K562 (cell line): ENCODE measurements at regions not wholly inside any gene's neighbourhood (a gene's known extent, or its start where the extent isn't known, plus 50 kb on each side); places are given as distances from the start of the nearest gene placed in this dataset.

Experiments
- ATAC-seq: fragments of 200-7000 bp; cut with Tn5 transposase; 3 replicates; pipeline ENCODE4 v1.9.1; 2020; ENCODE audit warnings: moderate library complexity
- BruUV-seq: library from RNA; stranded (reverse); fragments of 400-500 nt; replicated peaks from 2 replicates; lab custom pipeline; 2021; lab: Mats Ljungman, UMichigan
- CTCF ChIA-PET: fragments of 300-600 bp; formaldehyde crosslinking; extraction: SDS; loops from one replicate; lab custom pipeline; 2021; ENCODE audit warnings: low intra/inter-chr PET ratio; lab: Yijun Ruan, JAX
- POLR2A ChIA-PET: fragments of 300-600, 350-650 bp; sonication (Branson Sonifier 250); formaldehyde crosslinking; extraction: SDS; loops from one replicate; lab custom pipeline; 2021; ENCODE audit warnings: antibody characterized with exemption, inconsistent platforms; lab: Yijun Ruan, JAX
- DNase-seq, 4 experiments: peaks; one replicate each; pipeline versions ENCODE4 v3.0.0 to v3.0.0-alpha.2; 2011 to 2018; ENCODE audit warnings: low spot score in 3 of 4, mixed read lengths in 3 of 4; ENCODE audit errors: extremely low read depth in 1 of 4
- FAIRE-seq: peaks from 2 replicates; lab custom pipeline; 2011; peaks lifted over from hg19 to GRCh38; lab: Jason Lieb, UNC
- H2AFZ ChIP-seq: 2 replicates; pipeline ENCODE4 v1.6.0; 2011; ENCODE audit warnings: low read depth, low read length, control low read depth, inconsistent platforms
- H3K27ac ChIP-seq: fragments of 200-600 bp; 3 replicates; pipeline ENCODE4 v1.8.0; 2011; ENCODE audit warnings: low read depth, mild to moderate bottlenecking, control low read depth, inconsistent platforms, low read length, moderate library complexity, mixed read lengths; ENCODE audit errors: extremely low read depth
- H3K27me3 ChIP-seq, 2 experiments: fragments of 300-600 bp in 1 of 2; 2 replicates in 1 of 2; 3 replicates in 1 of 2; pipeline versions ENCODE4 v1.6.0 to v1.8.0; 2011; ENCODE audit warnings: inconsistent platforms in 2 of 2, low read length in 2 of 2, mild to moderate bottlenecking in 1 of 2, mixed read lengths in 1 of 2, moderate library complexity in 1 of 2; ENCODE audit not compliant: control insufficient read depth in 2 of 2, insufficient read depth in 2 of 2
- H3K36me3 ChIP-seq: fragments of 300-600 bp; 3 replicates; pipeline ENCODE4 v1.8.0; 2011; ENCODE audit warnings: mild to moderate bottlenecking, low read length, inconsistent platforms; ENCODE audit not compliant: control insufficient read depth, insufficient read depth
- H3K4me1 ChIP-seq, 2 experiments: fragments of 200-600 bp in 1 of 2; replicated peaks in 1 of 2; 2 replicates in 1 of 2; 3 replicates in 1 of 2; pipeline versions ENCODE4 v1.5.1 to v1.8.0; 2011; ENCODE audit warnings: inconsistent platforms in 2 of 2, low read length in 2 of 2, mild to moderate bottlenecking in 1 of 2, mixed read lengths in 1 of 2, moderate library complexity in 1 of 2; ENCODE audit not compliant: control insufficient read depth in 2 of 2, insufficient read depth in 2 of 2
- H3K4me2 ChIP-seq: 2 replicates; pipeline ENCODE4 v1.6.1; 2011; ENCODE audit warnings: low read length, control low read depth, inconsistent platforms, mixed read lengths; ENCODE audit not compliant: insufficient read depth
- H3K4me3 ChIP-seq: fragments of 200-600 bp; sonication (generic), shearing (Covaris generic); 2 replicates; pipeline ENCODE4 v1.5.1; 2016; ENCODE audit warnings: control low read depth, inconsistent platforms
- H3K79me2 ChIP-seq: fragments of 200-600 bp; 3 replicates; pipeline ENCODE4 v1.8.0; 2011; ENCODE audit warnings: low read length, inconsistent platforms; ENCODE audit not compliant: control insufficient read depth, insufficient read depth
- H3K9ac ChIP-seq, 2 experiments: 2 replicates each; pipeline versions ENCODE4 v1.6.0 to v1.6.1; 2011; ENCODE audit warnings: low read depth in 2 of 2, low read length in 2 of 2, control low read depth in 1 of 2, inconsistent platforms in 1 of 2, mild to moderate bottlenecking in 1 of 2, mixed read lengths in 1 of 2; ENCODE audit not compliant: insufficient read depth in 1 of 2
- H3K9me1 ChIP-seq: one replicate; pipeline ENCODE4 v1.6.0; 2011; ENCODE audit warnings: inconsistent platforms, mild to moderate bottlenecking, low read length, moderate library complexity; ENCODE audit not compliant: control insufficient read depth, insufficient read depth
- H3K9me3 ChIP-seq: replicated peaks from 2 replicates; pipeline ENCODE4 v1.5.1; 2011; ENCODE audit warnings: low read depth, low read length, inconsistent platforms; ENCODE audit not compliant: control insufficient read depth, insufficient read depth
- H4K20me1 ChIP-seq: replicated peaks from 2 replicates; pipeline ENCODE4 v1.6.1; 2011; ENCODE audit warnings: low read length, inconsistent platforms, mixed read lengths; ENCODE audit not compliant: control insufficient read depth, insufficient read depth
- ARNT ChIP-seq, 2 experiments: fragments of 450-650 bp; IDR thresholded peaks; 2 replicates each; pipeline ENCODE4 v1.6.1; 2016; ENCODE audit warnings: mild to moderate bottlenecking in 1 of 2
- CCAR2 ChIP-seq: fragments of 200-400 bp; formaldehyde crosslinking; IDR thresholded peaks from 2 replicates; pipeline ENCODE4 v1.6.1; 2017; ENCODE audit warnings: mild to moderate bottlenecking, low read depth, low read length
- ESRRA ChIP-seq: fragments of 450-650 bp; IDR thresholded peaks from 2 replicates; pipeline ENCODE4 v1.6.1; 2014; ENCODE audit warnings: low read depth, mild to moderate bottlenecking, moderate library complexity, borderline replicate concordance
- GATAD2A ChIP-seq: fragments of 450-650 bp; IDR thresholded peaks from 2 replicates; pipeline ENCODE4 v1.6.1; 2017
- NFATC3 ChIP-seq: fragments of 450-650 bp; IDR thresholded peaks from 2 replicates; pipeline ENCODE4 v1.6.1; 2017; ENCODE audit warnings: mild to moderate bottlenecking
- ZKSCAN8 ChIP-seq: fragments of 200-800 bp; sonication (Bioruptor generic); IDR thresholded peaks from 2 replicates; pipeline ENCODE4 v1.6.1; 2016; ENCODE audit warnings: missing genetic modification characterization, missing compliant biosample characterization
- ZNF780A ChIP-seq: fragments of 250-450 bp; sonication (Bioruptor Pico); IDR thresholded peaks from 2 replicates; pipeline ENCODE4 v1.5.0; 2021; ENCODE audit warnings: mild to moderate bottlenecking
- WGBS: fragments of 100-300 bp; shearing (Covaris generic); methylation state at CpG from one replicate; pipeline ENCODE4 v1.1.6; 2016; ENCODE audit warnings: low coverage, mixed read lengths; ENCODE audit not compliant: insufficient coverage; ENCODE audit errors: missing lambda C conversion rate; 5-methylcytosine and 5-hydroxymethylcytosine counted together
- in situ Hi-C: fragments of 300-500 bp; cut with MboI; formaldehyde crosslinking; loops from 4 replicates; pipeline ENCODE4 v1.15.0; 2018; ENCODE audit warnings: inconsistent platforms, mixed read lengths
- intact Hi-C: fragments of 100-400 bp; cut with micrococcal nuclease; formaldehyde crosslinking; loops from 2 replicates; pipeline ENCODE4 v1.14.2; 2022
- TF ChIP-seq, protein P1 (sequence below): IDR thresholded peaks from 2 replicates; pipeline ENCODE4 v1.6.1; 2012; ENCODE audit warnings: low read depth, low read length, improper control_type of control experiment, borderline replicate concordance

GRCh38 chr16:86730086-86730485 is 151.7 kb downstream of the FOXL1 start (continued):
- TF ChIP-seq, protein P1, sequence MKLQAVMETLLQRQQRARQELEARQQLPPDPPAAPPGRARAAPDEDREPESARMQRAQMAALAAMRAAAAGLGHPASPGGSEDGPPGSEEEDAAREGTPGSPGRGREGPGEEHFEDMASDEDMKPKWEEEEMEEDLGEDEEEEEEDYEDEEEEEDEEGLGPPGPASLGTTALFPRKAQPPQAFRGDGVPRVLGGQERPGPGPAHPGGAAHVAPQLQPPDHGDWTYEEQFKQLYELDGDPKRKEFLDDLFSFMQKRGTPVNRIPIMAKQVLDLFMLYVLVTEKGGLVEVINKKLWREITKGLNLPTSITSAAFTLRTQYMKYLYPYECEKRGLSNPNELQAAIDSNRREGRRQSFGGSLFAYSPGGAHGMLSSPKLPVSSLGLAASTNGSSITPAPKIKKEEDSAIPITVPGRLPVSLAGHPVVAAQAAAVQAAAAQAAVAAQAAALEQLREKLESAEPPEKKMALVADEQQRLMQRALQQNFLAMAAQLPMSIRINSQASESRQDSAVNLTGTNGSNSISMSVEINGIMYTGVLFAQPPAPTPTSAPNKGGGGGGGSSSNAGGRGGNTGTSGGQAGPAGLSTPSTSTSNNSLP, result no peak
- no peak for TF ChIP-seq ESRRA
- TF ChIP-seq ZNF780A (CRISPR knock-in tag), result no peak
- no peak for TF ChIP-seq CCAR2

DNA sequence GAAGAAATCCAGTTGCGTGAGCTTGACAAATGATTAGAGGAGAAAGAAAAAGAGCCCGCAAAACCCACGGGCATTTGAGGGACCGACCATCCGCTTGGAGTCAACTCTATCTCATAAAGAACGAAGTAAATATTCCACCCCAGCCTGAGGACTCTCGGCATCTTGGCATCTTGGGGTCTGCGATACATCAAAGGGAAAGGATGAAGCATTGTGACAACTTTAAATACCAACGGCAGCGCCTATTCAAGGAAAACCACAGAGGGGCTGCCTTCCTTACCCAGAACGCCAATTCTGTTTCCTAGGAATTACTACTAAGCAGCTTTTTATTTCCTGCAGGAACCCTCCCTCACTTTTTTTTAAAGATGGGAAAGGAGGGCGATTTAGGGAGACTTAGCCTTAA is 152.2 kb downstream of the FOXL1 start:
- DNase-seq (no peak), ATAC-seq (no peak), FAIRE-seq (no peak)
- BruUV-seq, result no TSS peak
- H3K4me1 ChIP-seq, result no peaks in the 10 kb centered on the region
- no peaks in the 10 kb centered on the region for H3K9me3 ChIP-seq
- WGBS, result 4% methylated on average over 11 of the region's 12 CpGs
- no peak overlapping the region for H3K4me2 ChIP-seq
- H4K20me1 ChIP-seq, result peaks cover 10% of the 10 kb centered on the region; the same call in 1 of the 2 replicates
- CTCF ChIA-PET, result no interaction called here
- H3K27ac ChIP-seq, result no peak overlapping the region
- H2AFZ ChIP-seq, result no peak overlapping the region
- no peak for TF ChIP-seq ZKSCAN8 (CRISPR knock-in tag)
- TF ChIP-seq ARNT (IDR thresholded peaks at IDR 0.05), result no peak
- TF ChIP-seq GATAD2A, result no peak
- TF ChIP-seq NFATC3, result no peak
- H3K9me1 ChIP-seq, result no peaks in the 10 kb centered on the region
- in situ Hi-C loops, result no loop called here
- no peak overlapping the region for H3K9ac ChIP-seq
- H3K36me3 ChIP-seq, result no peaks in the 10 kb centered on the region
- intact Hi-C loops, result no loop called here
- POLR2A ChIA-PET, result no interaction called here
- H3K27me3 ChIP-seq, result peaks cover 6 to 61% of the 10 kb centered on the region in 2 experiments; a peak in 4 of 5 replicates
- H3K4me3 ChIP-seq, result no peak overlapping the region
- H3K79me2 ChIP-seq, result no peaks in the 10 kb centered on the region
